Mesenchymal stem cell (in vitro differentiated cells and primary cell): ENCODE measurements at regions not wholly inside any gene's neighbourhood (a gene's known extent, or its start where the extent isn't known, plus 50 kb on each side); places are given as distances from the start of the nearest gene placed in this dataset.

ENCODE experiments used
- DNase-seq: peaks from one replicate; pipeline ENCODE4 v3.0.0-alpha.2; 2013
- H2AFZ ChIP-seq: one replicate; pipeline ENCODE4 v1.6.1; 2013; ENCODE audit warnings: low read depth, mild to moderate bottlenecking, control low read depth, inconsistent platforms, low read length, moderate library complexity
- H2AK5ac ChIP-seq: 2 replicates; pipeline ENCODE4 v1.6.1; 2013; ENCODE audit warnings: low read length, moderate library complexity, mild to moderate bottlenecking, inconsistent platforms; ENCODE audit not compliant: severe bottlenecking
- H2BK120ac ChIP-seq: one replicate; pipeline ENCODE4 v1.6.1; 2013; ENCODE audit warnings: low read depth, mild to moderate bottlenecking, inconsistent platforms, low read length, moderate library complexity
- H2BK12ac ChIP-seq, 2 experiments: one replicate each; pipeline ENCODE4 v1.6.1; 2013; ENCODE audit warnings: inconsistent platforms in 2 of 2, low read length in 2 of 2, mild to moderate bottlenecking in 2 of 2, moderate library complexity in 2 of 2, control low read depth in 1 of 2
- H2BK15ac ChIP-seq: one replicate; pipeline ENCODE4 v1.6.1; 2013; ENCODE audit warnings: mild to moderate bottlenecking, low read depth, inconsistent platforms; ENCODE audit not compliant: poor library complexity, severe bottlenecking
- H2BK5ac ChIP-seq: 2 replicates; pipeline ENCODE4 v1.6.1; 2013; ENCODE audit warnings: low read depth, mild to moderate bottlenecking, low read length, control low read depth, inconsistent platforms; ENCODE audit not compliant: poor library complexity, severe bottlenecking
- H3K14ac ChIP-seq, 2 experiments: one replicate each; pipeline ENCODE4 v1.6.1; 2013; ENCODE audit warnings: inconsistent platforms in 2 of 2, low read length in 2 of 2, control low read depth in 1 of 2, mild to moderate bottlenecking in 1 of 2, moderate library complexity in 1 of 2
- H3K18ac ChIP-seq, 2 experiments: one replicate each; pipeline ENCODE4 v1.6.1; 2013; ENCODE audit warnings: inconsistent platforms in 2 of 2, low read length in 2 of 2, control low read depth in 1 of 2, low read depth in 1 of 2, mild to moderate bottlenecking in 1 of 2
- H3K23ac ChIP-seq, 2 experiments: one replicate each; pipeline ENCODE4 v1.6.1; 2013; ENCODE audit warnings: inconsistent platforms in 2 of 2, low read length in 2 of 2, mild to moderate bottlenecking in 2 of 2, moderate library complexity in 2 of 2, control low read depth in 1 of 2
- H3K27ac ChIP-seq: 2 replicates; pipeline ENCODE4 v1.5.1; 2013; ENCODE audit warnings: mild to moderate bottlenecking, moderate library complexity, low read length, control low read depth, inconsistent platforms; ENCODE audit not compliant: poor library complexity, severe bottlenecking
- H3K27me3 ChIP-seq, 2 experiments: 2 replicates each; pipeline versions ENCODE4 v1.6.1 to v1.7.0; 2013; ENCODE audit warnings: low read length in 2 of 2, mild to moderate bottlenecking in 2 of 2, moderate library complexity in 2 of 2, control low read depth in 1 of 2, inconsistent platforms in 1 of 2; ENCODE audit not compliant: control insufficient read depth in 1 of 2, insufficient read depth in 1 of 2
- H3K36me3 ChIP-seq, 2 experiments: 2 replicates each; pipeline versions ENCODE4 v1.6.1 to v1.7.0; 2013; ENCODE audit warnings: low read length in 2 of 2, control low read depth in 1 of 2, inconsistent platforms in 1 of 2, low read depth in 1 of 2, mild to moderate bottlenecking in 1 of 2; ENCODE audit not compliant: insufficient read depth in 2 of 2, control insufficient read depth in 1 of 2
- H3K4ac ChIP-seq, 2 experiments: one replicate each; pipeline ENCODE4 v1.6.1; 2013; ENCODE audit warnings: inconsistent platforms in 2 of 2, low read length in 2 of 2, mild to moderate bottlenecking in 2 of 2, moderate library complexity in 2 of 2, control low read depth in 1 of 2, low read depth in 1 of 2
- H3K4me1 ChIP-seq: 2 replicates; pipeline ENCODE4 v1.6.1; 2013; ENCODE audit warnings: low read depth, low read length, control low read depth; ENCODE audit not compliant: control insufficient read depth, insufficient read depth
- H3K4me2 ChIP-seq: 2 replicates; pipeline ENCODE4 v1.6.1; 2013; ENCODE audit warnings: low read length, mild to moderate bottlenecking, inconsistent platforms; ENCODE audit not compliant: poor library complexity, severe bottlenecking
- H3K4me3 ChIP-seq, 2 experiments: 2 replicates each; pipeline versions ENCODE4 v1.5.1 to v1.7.0; 2013; ENCODE audit warnings: low read length in 2 of 2, mild to moderate bottlenecking in 2 of 2, control low read depth in 1 of 2, low read depth in 1 of 2; ENCODE audit not compliant: insufficient read depth in 1 of 2
- H3K79me1 ChIP-seq: replicated peaks from 2 replicates; pipeline ENCODE4 v1.6.1; 2013; ENCODE audit warnings: mild to moderate bottlenecking, control low read depth, low read length, inconsistent platforms; ENCODE audit not compliant: poor library complexity, severe bottlenecking
- H3K9ac ChIP-seq: 2 replicates; pipeline ENCODE4 v1.7.0; 2013; ENCODE audit warnings: mild to moderate bottlenecking, low read length, moderate library complexity
- H3K9me3 ChIP-seq: 2 replicates; pipeline ENCODE4 v1.7.0; 2013; ENCODE audit warnings: mild to moderate bottlenecking, low read length; ENCODE audit not compliant: control insufficient read depth
- H4K8ac ChIP-seq: one replicate; pipeline ENCODE4 v1.6.1; 2013; ENCODE audit warnings: inconsistent platforms, mild to moderate bottlenecking, low read length, moderate library complexity
- H4K91ac ChIP-seq: one replicate; pipeline ENCODE4 v1.6.1; 2013; ENCODE audit warnings: mild to moderate bottlenecking, low read length, inconsistent platforms
- WGBS: methylation state at CpG from one replicate; pipeline ENCODE4 v1.1.7; 2013; ENCODE audit warnings: mixed read lengths; 5-methylcytosine and 5-hydroxymethylcytosine counted together

DNA sequence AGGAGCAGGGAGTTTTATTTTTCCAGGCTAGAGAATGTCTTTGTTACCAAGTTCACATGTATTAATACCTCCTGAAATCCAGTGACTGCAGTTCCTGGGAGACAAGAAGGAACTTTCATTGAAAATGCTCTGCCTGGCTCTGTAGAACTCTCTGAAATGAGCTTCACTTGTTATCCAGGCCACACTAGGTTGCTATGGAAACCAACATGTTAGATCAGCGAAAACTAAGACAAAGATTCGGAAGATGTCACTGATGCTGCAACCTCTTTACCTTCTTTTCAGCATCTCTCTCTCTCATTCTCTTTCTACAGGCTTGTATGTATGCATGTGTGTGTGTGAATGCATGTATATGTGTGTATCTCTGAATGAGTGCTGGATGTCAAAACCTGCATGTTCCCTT is 218.5 kb downstream of the TRIB2 start:
- Histone ChIP-seq H3K23ac (no peak overlapping the region), H3K27ac (no peak overlapping the region), H3K79me1 (no peaks in the 10 kb centered on the region), H2AK5ac (no peak overlapping the region), H4K8ac (no peak overlapping the region), H3K9me3 (no peaks in the 10 kb centered on the region), H3K4me2 (no peak overlapping the region), H3K27me3 (no peaks in the 10 kb centered on the region), H2BK12ac (no peak overlapping the region), H3K18ac (no peak overlapping the region), H3K9ac (no peak overlapping the region), H4K91ac (no peak overlapping the region), H3K14ac (no peak overlapping the region), H3K36me3 (no peaks in the 10 kb centered on the region), H3K4me1 (peaks cover 3% of the 10 kb centered on the region), H2BK5ac (no peak overlapping the region), H3K4me3 (no peak overlapping the region), H2BK15ac (no peak overlapping the region), H3K4ac (no peak overlapping the region), H2BK120ac (no peak overlapping the region), H2AFZ (no peak overlapping the region)
- peak; percentile 22 for DNase-seq
- 100% methylated on average over 1 of the region's 2 CpGs for WGBS

DNA sequence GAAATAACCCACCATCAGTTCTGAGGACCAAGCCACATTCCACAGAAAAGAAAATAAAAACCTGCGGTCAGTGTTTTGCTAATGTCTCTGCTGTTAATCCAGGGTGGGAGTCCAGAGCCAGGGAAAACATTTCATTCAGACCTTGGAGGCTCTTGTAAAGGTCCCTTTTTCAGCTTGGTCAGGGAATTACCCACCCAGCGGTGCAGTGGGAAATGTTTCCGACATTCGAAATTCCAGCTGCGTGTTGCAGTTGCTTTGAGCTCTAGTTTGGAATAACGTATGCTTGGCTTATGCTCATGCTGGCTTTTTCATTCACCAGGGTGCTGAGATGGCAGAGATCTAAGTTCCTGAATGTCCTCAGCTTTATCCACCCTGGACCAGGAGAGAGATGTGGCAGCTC is 219.1 kb downstream of the TRIB2 start:
- Histone ChIP-seq H3K4me2 (no peak overlapping the region), H2AK5ac (no peak overlapping the region), H3K27ac (no peak overlapping the region), H2BK12ac (no peak overlapping the region), H3K4me3 (no peak overlapping the region), H3K14ac (no peak overlapping the region), H3K4me1 (peaks cover 3% of the 10 kb centered on the region), H3K9me3 (no peaks in the 10 kb centered on the region), H3K9ac (no peak overlapping the region), H3K23ac (no peak overlapping the region), H2BK15ac (no peak overlapping the region), H3K27me3 (no peaks in the 10 kb centered on the region), H3K36me3 (no peaks in the 10 kb centered on the region), H3K4ac (peak overlapping the region in 1 of 2 experiments; percentile 33), H3K18ac (peak overlapping the region in 1 of 2 experiments; percentile 30), H2BK5ac (no peak overlapping the region), H4K8ac (no peak overlapping the region), H2AFZ (no peak overlapping the region), H3K79me1 (no peaks in the 10 kb centered on the region), H2BK120ac (no peak overlapping the region), H4K91ac (no peak overlapping the region)
- 89% methylated on average over 6 of the region's 6 CpGs for WGBS
- no peak for DNase-seq

DNA sequence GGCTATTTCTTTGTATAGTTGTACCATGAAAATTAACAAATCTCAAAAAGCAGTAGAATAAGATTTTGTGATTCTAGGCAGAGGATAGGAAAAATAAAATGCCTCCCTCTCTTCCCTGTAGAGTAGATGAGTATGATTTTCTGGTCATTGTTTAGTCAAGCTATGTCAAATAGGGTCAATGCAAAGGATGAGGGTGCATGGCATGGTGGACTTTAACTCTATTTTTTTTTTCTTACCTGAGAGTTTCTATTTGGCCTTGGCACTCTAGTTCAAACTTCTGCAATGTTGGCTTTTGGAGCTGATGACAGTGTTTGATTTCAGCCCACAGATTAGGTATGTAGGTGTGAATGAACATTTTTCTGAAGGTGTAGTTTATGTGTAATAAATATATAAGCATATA is 224.5 kb downstream of the TRIB2 start:
- no peak overlapping the region for H4K91ac ChIP-seq

DNA sequence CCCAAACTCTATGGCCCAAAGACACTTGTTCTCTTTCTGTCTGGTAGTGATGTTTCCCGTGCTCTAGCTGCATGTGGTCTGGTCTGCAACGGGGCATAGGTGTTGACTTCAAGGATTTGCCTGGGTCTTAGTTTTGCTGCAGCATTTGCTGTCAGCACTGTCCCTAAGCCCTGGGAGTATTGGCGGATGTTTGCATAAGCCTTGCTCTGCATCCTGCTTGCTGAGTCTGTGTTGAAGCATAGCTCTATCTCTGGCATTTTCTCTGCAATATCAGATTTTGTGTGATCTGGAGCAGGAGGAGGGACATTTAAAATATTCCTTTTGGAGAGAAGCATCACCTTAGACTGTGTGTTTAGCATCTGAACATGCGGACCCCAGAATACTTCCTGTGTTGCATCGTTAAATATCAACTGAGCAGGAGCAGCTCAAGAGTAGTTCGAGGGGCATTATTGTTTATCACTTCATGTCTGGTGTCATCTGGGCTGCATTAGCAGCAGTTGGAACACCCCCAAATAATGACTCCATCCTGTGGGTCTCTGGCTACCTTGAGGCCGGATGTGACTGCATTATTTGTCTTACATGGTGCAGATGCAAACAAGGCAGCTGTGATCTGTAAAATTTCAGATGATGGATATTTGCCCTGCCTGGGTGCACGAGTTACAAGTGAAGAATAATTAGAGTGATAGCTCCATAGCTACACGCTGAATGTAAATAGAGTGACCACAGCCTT is 231.7 kb downstream of the TRIB2 start:
- Histone ChIP-seq H3K9ac (no peak overlapping the region), H2BK15ac (no peak overlapping the region), H2BK120ac (no peak overlapping the region), H2BK12ac (peak overlapping the region in 1 of 2 experiments; percentile 68), H4K91ac (no peak overlapping the region), H3K18ac (no peak overlapping the region), H2AFZ (no peak overlapping the region), H3K14ac (no peak overlapping the region), H3K23ac (no peak overlapping the region), H3K9me3 (no peaks in the 10 kb centered on the region), H3K4ac (no peak overlapping the region), H3K4me1 (peaks cover 1% of the 10 kb centered on the region), H3K27ac (no peak overlapping the region), H2AK5ac (no peak overlapping the region), H3K27me3 (no peaks in the 10 kb centered on the region), H3K4me3 (no peak overlapping the region), H3K36me3 (no peaks in the 10 kb centered on the region), H2BK5ac (no peak overlapping the region), H3K4me2 (no peak overlapping the region), H3K79me1 (no peaks in the 10 kb centered on the region), H4K8ac (peak overlapping the region; percentile 45)
- DNase-seq = no peak
- 45% methylated on average over 9 of the region's 9 CpGs for WGBS

More for the DNA sequence above, 224.5 kb downstream of the TRIB2 start:
- H2AK5ac ChIP-seq = no peak overlapping the region
- no peak overlapping the region for H2BK120ac ChIP-seq
- H3K23ac ChIP-seq = no peak overlapping the region
- H3K4me3 ChIP-seq = no peak overlapping the region
- H3K79me1 ChIP-seq = no peaks in the 10 kb centered on the region
- H3K9me3 ChIP-seq = no peaks in the 10 kb centered on the region
- no peak overlapping the region for H4K8ac ChIP-seq
- DNase-seq = no peak
- no peaks in the 10 kb centered on the region for H3K27me3 ChIP-seq
- H3K9ac ChIP-seq = no peak overlapping the region
- no peak overlapping the region for H3K4ac ChIP-seq
- no peak overlapping the region for H2BK15ac ChIP-seq
- H2AFZ ChIP-seq = no peak overlapping the region
- no peaks in the 10 kb centered on the region for H3K4me1 ChIP-seq
- H3K18ac ChIP-seq = no peak overlapping the region
- no peak overlapping the region for H2BK5ac ChIP-seq
- H3K36me3 ChIP-seq = no peaks in the 10 kb centered on the region
- H3K14ac ChIP-seq = no peak overlapping the region
- no peak overlapping the region for H2BK12ac ChIP-seq
- no peak overlapping the region for H3K4me2 ChIP-seq
- H3K27ac ChIP-seq = no peak overlapping the region
